ENCODE measurements at regions not wholly inside any gene's neighbourhood (a gene's known extent, or its start where the extent isn't known, plus 50 kb on each side); places are given as distances from the start of the nearest gene placed in this dataset.

GRCh38 chr3:107446706-107447105 lies 69.5 kb downstream of the CCDC54 start:
- no peak overlapping the region for H3K27ac ChIP-seq (replicated peaks; ENCODE audit: low read length)
- no peak overlapping the region for H2BK5ac ChIP-seq (ENCODE audit: low read length)
- no peaks in the 10 kb centered on the region for H3K4me1 ChIP-seq (ENCODE audit: control insufficient read depth in 2 of 2, insufficient read depth in 1 of 2, low read depth in 1 of 2, low read length in 2 of 2)
- H3K79me1 ChIP-seq (ENCODE audit: low read depth, low read length) = no peaks in the 10 kb centered on the region
- H2AFZ ChIP-seq (ENCODE audit: low read length) = no peak overlapping the region
- no peak overlapping the region for H3K4ac ChIP-seq (ENCODE audit: low read length)
- no peak overlapping the region for H2BK120ac ChIP-seq (ENCODE audit: low read depth, low read length)
- no CpG with 5 or more reads among the region's 1 CpG for WGBS, 2 donors (ENCODE audit: extremely low coverage in 2 of 2, insufficient read length in 2 of 2, insufficient replicate concordance in 1 of 2)
- H3K9me3 ChIP-seq (replicated peaks in 1 of 2; ENCODE audit: control insufficient read depth in 2 of 2, insufficient read depth in 1 of 2, low read depth in 1 of 2, low read length in 2 of 2) = no peaks in the 10 kb centered on the region
- H3K18ac ChIP-seq (ENCODE audit: low read length) = no peak overlapping the region
- no peak overlapping the region for H3K4me2 ChIP-seq (ENCODE audit: insufficient read depth, low read length, poor library complexity, severe bottlenecking)
- H2AK5ac ChIP-seq (ENCODE audit: low read depth, low read length) = no peak overlapping the region
- H4K8ac ChIP-seq (ENCODE audit: low read depth, low read length) = no peak overlapping the region
- no peak overlapping the region for H3K4me3 ChIP-seq (ENCODE audit: low read length in 2 of 2)
- H3K9ac ChIP-seq (ENCODE audit: low read depth, low read length, poor library complexity) = no peak overlapping the region
- H3K23ac ChIP-seq (ENCODE audit: low read depth, low read length, poor library complexity) = no peak overlapping the region
- DNase-seq (ENCODE audit: low spot score) = no peak
- H2BK12ac ChIP-seq (ENCODE audit: low read length) = no peak overlapping the region
- no peak overlapping the region for H3K14ac ChIP-seq (ENCODE audit: low read length)
- no peak overlapping the region for H4K91ac ChIP-seq (ENCODE audit: low read depth, low read length, poor library complexity)
- no peak overlapping the region for H2BK15ac ChIP-seq (ENCODE audit: low read length)
- H3K36me3 ChIP-seq (replicated peaks in 1 of 2; ENCODE audit: control insufficient read depth in 2 of 2, insufficient read depth in 2 of 2, low read length in 2 of 2) = no peaks in the 10 kb centered on the region
- H3K27me3 ChIP-seq (ENCODE audit: control insufficient read depth in 3 of 3, insufficient read depth in 3 of 3, low read depth in 1 of 3, low read length in 3 of 3) = no peaks in the 10 kb centered on the region

DNA sequence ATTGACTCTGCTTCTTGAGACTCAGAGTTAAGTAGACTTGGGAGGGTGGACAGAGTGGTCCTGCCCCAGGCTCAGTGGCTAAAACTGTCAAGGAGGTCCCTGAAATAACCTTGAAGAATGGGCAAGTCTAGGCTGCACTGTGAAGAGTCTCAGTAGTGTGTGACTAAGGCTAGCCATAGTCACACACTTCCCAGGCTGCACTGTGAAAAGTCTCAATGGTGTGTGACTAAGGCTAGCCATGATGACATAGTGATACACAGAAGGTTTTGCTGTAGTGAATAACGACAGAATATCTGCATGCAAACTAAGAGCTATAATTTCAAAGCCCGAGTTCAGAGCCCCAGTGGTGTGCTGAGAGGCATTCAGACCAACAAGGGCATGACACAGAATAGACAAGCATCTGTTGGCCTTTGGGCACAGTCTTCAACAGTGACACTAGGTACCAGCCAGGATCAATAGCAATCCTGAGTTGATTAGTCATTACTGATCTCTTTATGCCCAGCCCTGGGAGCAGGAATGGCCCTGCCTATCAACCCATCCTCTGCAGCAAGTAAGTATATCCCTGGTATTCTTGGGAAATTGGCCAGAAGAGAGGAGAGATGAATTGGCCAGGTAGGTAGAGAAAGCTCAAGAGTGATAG lies 72.4 kb upstream of the BBX start:
- Histone ChIP-seq H3K27me3 (ENCODE audit: control insufficient read depth in 3 of 3, insufficient read depth in 3 of 3, low read depth in 1 of 3, low read length in 3 of 3) (no peaks in the 10 kb centered on the region), H2AFZ (ENCODE audit: low read length) (no peak overlapping the region), H3K4me1 (ENCODE audit: control insufficient read depth in 2 of 2, insufficient read depth in 1 of 2, low read depth in 1 of 2, low read length in 2 of 2) (no peaks in the 10 kb centered on the region), H2AK5ac (ENCODE audit: low read depth, low read length) (no peak overlapping the region), H3K4ac (ENCODE audit: low read length) (no peak overlapping the region), H2BK12ac (ENCODE audit: low read length) (no peak overlapping the region), H3K27ac (replicated peaks; ENCODE audit: low read length) (no peak overlapping the region), H2BK5ac (ENCODE audit: low read length) (no peak overlapping the region), H3K9ac (ENCODE audit: low read depth, low read length, poor library complexity) (no peak overlapping the region), H3K4me3 (ENCODE audit: low read length in 2 of 2) (no peak overlapping the region), H4K8ac (ENCODE audit: low read depth, low read length) (no peak overlapping the region), H3K18ac (ENCODE audit: low read length) (no peak overlapping the region), H3K23ac (ENCODE audit: low read depth, low read length, poor library complexity) (no peak overlapping the region), H3K36me3 (replicated peaks in 1 of 2; ENCODE audit: control insufficient read depth in 2 of 2, insufficient read depth in 2 of 2, low read length in 2 of 2) (no peaks in the 10 kb centered on the region), H3K14ac (ENCODE audit: low read length) (no peak overlapping the region), H3K79me1 (ENCODE audit: low read depth, low read length) (no peaks in the 10 kb centered on the region), H3K4me2 (ENCODE audit: insufficient read depth, low read length, poor library complexity, severe bottlenecking) (no peak overlapping the region), H2BK15ac (ENCODE audit: low read length) (no peak overlapping the region), H3K9me3 (replicated peaks in 1 of 2; ENCODE audit: control insufficient read depth in 2 of 2, insufficient read depth in 1 of 2, low read depth in 1 of 2, low read length in 2 of 2) (no peaks in the 10 kb centered on the region), H4K91ac (ENCODE audit: low read depth, low read length, poor library complexity) (no peak overlapping the region), H2BK120ac (ENCODE audit: low read depth, low read length) (no peak overlapping the region)
- DNase-seq (ENCODE audit: low spot score) = no peak
- WGBS, 2 donors (ENCODE audit: extremely low coverage in 2 of 2, insufficient read length in 2 of 2, insufficient replicate concordance in 1 of 2) = no CpG with 5 or more reads among the region's 2 CpGs

GRCh38 chr3:107452436-107452835 lies 70.3 kb upstream of the BBX start:
- H3K4me2 ChIP-seq (ENCODE audit: insufficient read depth, low read length, poor library complexity, severe bottlenecking) = no peak overlapping the region
- H3K27ac ChIP-seq (replicated peaks; ENCODE audit: low read length) = no peak overlapping the region
- H2BK120ac ChIP-seq (ENCODE audit: low read depth, low read length) = no peak overlapping the region
- H3K4me3 ChIP-seq (ENCODE audit: low read length in 2 of 2) = no peak overlapping the region
- no peak overlapping the region for H3K18ac ChIP-seq (ENCODE audit: low read length)
- H3K27me3 ChIP-seq (ENCODE audit: control insufficient read depth in 3 of 3, insufficient read depth in 3 of 3, low read depth in 1 of 3, low read length in 3 of 3) = no peaks in the 10 kb centered on the region
- H3K14ac ChIP-seq (ENCODE audit: low read length) = no peak overlapping the region
- no peak overlapping the region for H2BK15ac ChIP-seq (ENCODE audit: low read length)
- H2AFZ ChIP-seq (ENCODE audit: low read length) = no peak overlapping the region
- no peaks in the 10 kb centered on the region for H3K79me1 ChIP-seq (ENCODE audit: low read depth, low read length)
- H3K9ac ChIP-seq (ENCODE audit: low read depth, low read length, poor library complexity) = no peak overlapping the region
- no CpG with 5 or more reads among the region's 2 CpGs for WGBS, 2 donors (ENCODE audit: extremely low coverage in 2 of 2, insufficient read length in 2 of 2, insufficient replicate concordance in 1 of 2)
- no peak for DNase-seq (ENCODE audit: low spot score)
- H2AK5ac ChIP-seq (ENCODE audit: low read depth, low read length) = no peak overlapping the region
- no peaks in the 10 kb centered on the region for H3K9me3 ChIP-seq (replicated peaks in 1 of 2; ENCODE audit: control insufficient read depth in 2 of 2, insufficient read depth in 1 of 2, low read depth in 1 of 2, low read length in 2 of 2)
- no peak overlapping the region for H3K4ac ChIP-seq (ENCODE audit: low read length)
- no peaks in the 10 kb centered on the region for H3K36me3 ChIP-seq (replicated peaks in 1 of 2; ENCODE audit: control insufficient read depth in 2 of 2, insufficient read depth in 2 of 2, low read length in 2 of 2)
- no peak overlapping the region for H4K91ac ChIP-seq (ENCODE audit: low read depth, low read length, poor library complexity)
- H2BK12ac ChIP-seq (ENCODE audit: low read length) = no peak overlapping the region
- H2BK5ac ChIP-seq (ENCODE audit: low read length) = no peak overlapping the region
- H3K23ac ChIP-seq (ENCODE audit: low read depth, low read length, poor library complexity) = no peak overlapping the region
- H4K8ac ChIP-seq (ENCODE audit: low read depth, low read length) = no peak overlapping the region
- no peaks in the 10 kb centered on the region for H3K4me1 ChIP-seq (ENCODE audit: control insufficient read depth in 2 of 2, insufficient read depth in 1 of 2, low read depth in 1 of 2, low read length in 2 of 2)

GRCh38 chr3:107453504-107453903 lies 69.3 kb upstream of the BBX start:
- no CpG with 5 or more reads among the region's 2 CpGs for WGBS, 2 donors (ENCODE audit: extremely low coverage in 2 of 2, insufficient read length in 2 of 2, insufficient replicate concordance in 1 of 2)

More at GRCh38 chr3:107453504-107453903, 69.3 kb upstream of the BBX start:
- Histone ChIP-seq H4K8ac (ENCODE audit: low read depth, low read length) (no peak overlapping the region), H3K36me3 (replicated peaks in 1 of 2; ENCODE audit: control insufficient read depth in 2 of 2, insufficient read depth in 2 of 2, low read length in 2 of 2) (no peaks in the 10 kb centered on the region), H2BK120ac (ENCODE audit: low read depth, low read length) (no peak overlapping the region), H2AFZ (ENCODE audit: low read length) (no peak overlapping the region), H3K18ac (ENCODE audit: low read length) (no peak overlapping the region), H4K91ac (ENCODE audit: low read depth, low read length, poor library complexity) (no peak overlapping the region), H3K79me1 (ENCODE audit: low read depth, low read length) (no peaks in the 10 kb centered on the region), H2AK5ac (ENCODE audit: low read depth, low read length) (no peak overlapping the region), H2BK12ac (ENCODE audit: low read length) (no peak overlapping the region), H3K14ac (ENCODE audit: low read length) (no peak overlapping the region), H3K9me3 (replicated peaks in 1 of 2; ENCODE audit: control insufficient read depth in 2 of 2, insufficient read depth in 1 of 2, low read depth in 1 of 2, low read length in 2 of 2) (no peaks in the 10 kb centered on the region), H3K9ac (ENCODE audit: low read depth, low read length, poor library complexity) (no peak overlapping the region), H3K4me3 (ENCODE audit: low read length in 2 of 2) (no peak overlapping the region), H3K4me1 (ENCODE audit: control insufficient read depth in 2 of 2, insufficient read depth in 1 of 2, low read depth in 1 of 2, low read length in 2 of 2) (no peaks in the 10 kb centered on the region), H3K4me2 (ENCODE audit: insufficient read depth, low read length, poor library complexity, severe bottlenecking) (no peak overlapping the region), H2BK15ac (ENCODE audit: low read length) (no peak overlapping the region), H3K27me3 (ENCODE audit: control insufficient read depth in 3 of 3, insufficient read depth in 3 of 3, low read depth in 1 of 3, low read length in 3 of 3) (no peaks in the 10 kb centered on the region), H2BK5ac (ENCODE audit: low read length) (no peak overlapping the region), H3K27ac (replicated peaks; ENCODE audit: low read length) (no peak overlapping the region), H3K23ac (ENCODE audit: low read depth, low read length, poor library complexity) (no peak overlapping the region), H3K4ac (ENCODE audit: low read length) (no peak overlapping the region)
- DNase-seq (ENCODE audit: low spot score) = no peak
